Fibroblast of lung (primary cell): ENCODE measurements at regions not wholly inside any gene's neighbourhood (a gene's known extent, or its start where the extent isn't known, plus 50 kb on each side); places are given as distances from the start of the nearest gene placed in this dataset.

Source experiments
- DNase-seq, 2 donors: peaks; one replicate each; pipeline versions ENCODE4 v3.0.0 to v3.0.0-alpha.2; 2010; ENCODE audit warnings: low read depth in 2 of 2
- H2AFZ ChIP-seq: 2 replicates; pipeline ENCODE4 v1.5.1; 2012; ENCODE audit warnings: low read length, control low read depth, inconsistent platforms
- H3K27ac ChIP-seq: 2 replicates; pipeline ENCODE4 v1.5.1; 2011; ENCODE audit warnings: low read length, control low read depth; ENCODE audit not compliant: insufficient read depth
- H3K27me3 ChIP-seq: 2 replicates; pipeline ENCODE4 v1.5.1; 2011; ENCODE audit warnings: mild to moderate bottlenecking, low read length; ENCODE audit not compliant: control insufficient read depth, insufficient read depth
- H3K36me3 ChIP-seq: 2 replicates; pipeline ENCODE4 v1.5.1; 2011; ENCODE audit warnings: low read length; ENCODE audit not compliant: control insufficient read depth, insufficient read depth
- H3K4me1 ChIP-seq: 2 replicates; pipeline ENCODE4 v1.5.1; 2011; ENCODE audit warnings: low read length; ENCODE audit not compliant: control insufficient read depth, insufficient read depth; ENCODE audit errors: extremely low read depth
- H3K4me2 ChIP-seq: 2 replicates; pipeline ENCODE4 v1.5.1; 2011; ENCODE audit warnings: low read length, control low read depth; ENCODE audit not compliant: insufficient read depth; ENCODE audit errors: extremely low read depth
- H3K4me3 ChIP-seq, 4 experiments: fragments of 200-600 bp in 1 of 4; sonication (generic) in 1 of 4; replicated peaks in 1 of 4; 2 replicates each; pipeline ENCODE4 v1.5.1; 2011 to 2016; ENCODE audit warnings: low read length in 4 of 4, low read depth in 3 of 4, mild to moderate bottlenecking in 3 of 4, control low read depth in 2 of 4, inconsistent platforms in 1 of 4, mixed read lengths in 1 of 4; ENCODE audit not compliant: insufficient read depth in 1 of 4; ENCODE audit errors: control extremely low read depth in 1 of 4
- H3K79me2 ChIP-seq: 2 replicates; pipeline ENCODE4 v1.5.1; 2012; ENCODE audit warnings: mild to moderate bottlenecking, low read length, inconsistent platforms; ENCODE audit not compliant: control insufficient read depth, insufficient read depth
- H3K9ac ChIP-seq: 2 replicates; pipeline ENCODE4 v1.5.1; 2011; ENCODE audit warnings: mild to moderate bottlenecking, low read length, control low read depth; ENCODE audit not compliant: insufficient read depth
- H3K9me3 ChIP-seq: 2 replicates; pipeline ENCODE4 v1.5.1; 2012; ENCODE audit warnings: low read depth, low read length; ENCODE audit not compliant: control insufficient read depth, insufficient read depth
- H4K20me1 ChIP-seq: 2 replicates; pipeline ENCODE4 v1.5.1; 2011; ENCODE audit warnings: low read length; ENCODE audit not compliant: control insufficient read depth, insufficient read depth; ENCODE audit errors: extremely low read depth
- CTCF ChIP-seq, 2 donors: IDR thresholded peaks in 1 of 2; conservative IDR thresholded peaks in 1 of 2; 1 replicate in 1 of 2; 2 replicates in 1 of 2; pipeline ENCODE4 v1.5.1; 2011 to 2012; ENCODE audit warnings: low read length in 2 of 2, control low read depth in 1 of 2, inconsistent platforms in 1 of 2, low read depth in 1 of 2, mild to moderate bottlenecking in 1 of 2
- EZH2 ChIP-seq: IDR thresholded peaks from 2 replicates; pipeline ENCODE4 v1.5.1; 2012; ENCODE audit warnings: low read length, control low read depth, mild to moderate bottlenecking; ENCODE audit errors: missing control alignments

GRCh38 chr4:106615961-106616360 is 247.4 kb upstream of the GIMD1 start:
- TF ChIP-seq CTCF (conservative IDR thresholded peaks at IDR 0.05 in 1 of 2, IDR thresholded peaks at IDR 0.05 in 1 of 2; ENCODE audit: low read depth in 1 of 2, low read length in 2 of 2), result no peak
- TF ChIP-seq EZH2, result no peak
- no peak overlapping the region for H3K4me2 ChIP-seq
- no peaks in the 10 kb centered on the region for H3K27me3 ChIP-seq
- no peak overlapping the region for H3K9ac ChIP-seq
- peak in 1 of 2 donors; percentile 10 for DNase-seq
- H3K4me1 ChIP-seq, result no peaks in the 10 kb centered on the region
- H3K36me3 ChIP-seq, result no peaks in the 10 kb centered on the region
- no peak overlapping the region for H3K27ac ChIP-seq
- no peak overlapping the region for H3K4me3 ChIP-seq
- H4K20me1 ChIP-seq, result no peaks in the 10 kb centered on the region
- H3K79me2 ChIP-seq, result no peaks in the 10 kb centered on the region
- no peaks in the 10 kb centered on the region for H3K9me3 ChIP-seq
- no peak overlapping the region for H2AFZ ChIP-seq

GRCh38 chr4:106615410-106615945 is 246.9 kb upstream of the GIMD1 start:
- peak in 1 of 2 donors; percentile 3 for DNase-seq
- H3K79me2 ChIP-seq, result no peaks in the 10 kb centered on the region
- TF ChIP-seq CTCF (conservative IDR thresholded peaks at IDR 0.05 in 1 of 2, IDR thresholded peaks at IDR 0.05 in 1 of 2; ENCODE audit: low read depth in 1 of 2, low read length in 2 of 2), result no peak
- no peak for TF ChIP-seq EZH2
- H3K36me3 ChIP-seq, result no peaks in the 10 kb centered on the region
- H3K9ac ChIP-seq, result no peak overlapping the region
- H3K9me3 ChIP-seq, result no peaks in the 10 kb centered on the region
- no peaks in the 10 kb centered on the region for H3K27me3 ChIP-seq
- H2AFZ ChIP-seq, result no peak overlapping the region
- no peak overlapping the region for H3K4me2 ChIP-seq
- no peak overlapping the region for H3K4me3 ChIP-seq
- no peaks in the 10 kb centered on the region for H4K20me1 ChIP-seq
- no peaks in the 10 kb centered on the region for H3K4me1 ChIP-seq
- H3K27ac ChIP-seq, result no peak overlapping the region

- H3K27me3 ChIP-seq, result no peaks in the 10 kb centered on the region
- peak overlapping the region; percentile 27 for H2AFZ ChIP-seq
- H3K9ac ChIP-seq, result no peak overlapping the region
- H3K4me3 ChIP-seq, result peak overlapping the region in 2 of 4 experiments; percentile 13 to 37
- no peaks in the 10 kb centered on the region for H3K9me3 ChIP-seq
- H3K27ac ChIP-seq, result no peak overlapping the region
- no peaks in the 10 kb centered on the region for H3K36me3 ChIP-seq
- no peaks in the 10 kb centered on the region for H3K4me1 ChIP-seq
- TF ChIP-seq EZH2 (no peak), CTCF (conservative IDR thresholded peaks at IDR 0.05 in 1 of 2, IDR thresholded peaks at IDR 0.05 in 1 of 2; ENCODE audit: low read depth in 1 of 2, low read length in 2 of 2) (no peak)
- DNase-seq, result peak in 1 of 2 donors; percentile 48
- H4K20me1 ChIP-seq, result no peaks in the 10 kb centered on the region
- H3K79me2 ChIP-seq, result no peaks in the 10 kb centered on the region
- H3K4me2 ChIP-seq, result peak overlapping the region; percentile 33
Observed at GRCh38 chr4:106614441-106614840, 245.9 kb upstream of the GIMD1 start.
